ENCODE measurements at regions not wholly inside any gene's neighbourhood (a gene's known extent, or its start where the extent isn't known, plus 50 kb on each side); places are given as distances from the start of the nearest gene placed in this dataset.

DNA sequence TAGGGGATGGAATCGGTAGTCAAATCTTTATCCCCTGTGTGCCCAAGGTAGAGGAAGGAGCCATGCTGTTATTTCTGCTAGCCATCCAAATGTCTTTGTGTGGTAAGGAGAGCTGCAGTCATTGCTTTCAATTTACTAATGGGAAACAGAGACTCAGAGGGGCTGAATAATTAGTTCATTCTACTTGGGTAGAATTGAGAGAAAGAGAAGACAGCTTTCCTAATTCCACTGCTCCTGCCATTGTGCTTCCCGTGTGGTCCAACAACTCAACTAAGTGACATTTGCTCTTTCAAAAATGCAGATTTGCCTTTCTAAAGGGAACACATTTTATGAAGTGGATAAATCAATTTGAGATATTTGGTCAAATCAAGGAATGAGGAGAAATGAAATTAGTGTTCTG, 136.1 kb downstream of the AQP4 start:
- no peak for DNase-seq
- in situ Hi-C loops (cut with MboI; ENCODE audit: low sequenced_read_pairs in 4 of 4) (no loop called here), intact Hi-C loops (cut with DNase I; ENCODE audit: low total_unique reads) (no loop called here)
- Histone ChIP-seq H3K4me1 (no peaks in the 10 kb centered on the region), H3K27me3 (no peaks in the 10 kb centered on the region), H3K9me3 (no peaks in the 10 kb centered on the region), H3K27ac (no peak overlapping the region), H3K4me3 (no peak overlapping the region), H3K36me3 (no peaks in the 10 kb centered on the region)
- no peak for ATAC-seq
- TF ChIP-seq, protein P1, sequence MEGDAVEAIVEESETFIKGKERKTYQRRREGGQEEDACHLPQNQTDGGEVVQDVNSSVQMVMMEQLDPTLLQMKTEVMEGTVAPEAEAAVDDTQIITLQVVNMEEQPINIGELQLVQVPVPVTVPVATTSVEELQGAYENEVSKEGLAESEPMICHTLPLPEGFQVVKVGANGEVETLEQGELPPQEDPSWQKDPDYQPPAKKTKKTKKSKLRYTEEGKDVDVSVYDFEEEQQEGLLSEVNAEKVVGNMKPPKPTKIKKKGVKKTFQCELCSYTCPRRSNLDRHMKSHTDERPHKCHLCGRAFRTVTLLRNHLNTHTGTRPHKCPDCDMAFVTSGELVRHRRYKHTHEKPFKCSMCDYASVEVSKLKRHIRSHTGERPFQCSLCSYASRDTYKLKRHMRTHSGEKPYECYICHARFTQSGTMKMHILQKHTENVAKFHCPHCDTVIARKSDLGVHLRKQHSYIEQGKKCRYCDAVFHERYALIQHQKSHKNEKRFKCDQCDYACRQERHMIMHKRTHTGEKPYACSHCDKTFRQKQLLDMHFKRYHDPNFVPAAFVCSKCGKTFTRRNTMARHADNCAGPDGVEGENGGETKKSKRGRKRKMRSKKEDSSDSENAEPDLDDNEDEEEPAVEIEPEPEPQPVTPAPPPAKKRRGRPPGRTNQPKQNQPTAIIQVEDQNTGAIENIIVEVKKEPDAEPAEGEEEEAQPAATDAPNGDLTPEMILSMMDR (IDR thresholded peaks at IDR 0.05 in 4 of 5, conservative IDR thresholded peaks at IDR 0.05 in 1 of 5): no peak
- no peak for TF ChIP-seq POLR2A (IDR thresholded peaks at IDR 0.05)

DNA sequence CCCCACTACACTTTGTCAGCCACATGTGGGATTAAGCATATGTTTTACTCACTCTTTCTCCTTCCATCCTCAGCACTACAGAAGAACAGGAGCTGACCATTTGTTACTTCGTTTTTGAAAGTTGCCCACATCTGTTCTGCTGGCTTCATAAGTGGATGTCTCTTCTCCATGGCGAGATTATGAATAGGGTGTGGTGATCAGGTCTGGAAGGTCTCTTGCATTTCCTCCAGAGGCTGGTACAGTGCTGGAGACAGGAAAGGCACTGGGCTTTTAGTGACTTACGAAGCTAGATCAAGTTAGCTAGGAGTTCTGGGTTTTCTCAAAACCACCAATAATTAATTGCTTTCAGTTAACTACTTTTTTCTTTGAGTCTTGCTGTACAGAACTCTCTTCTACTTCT, 136.5 kb downstream of the AQP4 start:
- in situ Hi-C loops (cut with MboI; ENCODE audit: low sequenced_read_pairs in 4 of 4): no loop called here
- TF ChIP-seq POLR2A (IDR thresholded peaks at IDR 0.05): no peak
- TF ChIP-seq, protein P1 (IDR thresholded peaks at IDR 0.05 in 4 of 5, conservative IDR thresholded peaks at IDR 0.05 in 1 of 5): no peak
- Histone ChIP-seq H3K4me1 (no peaks in the 10 kb centered on the region), H3K4me3 (no peak overlapping the region), H3K9me3 (no peaks in the 10 kb centered on the region), H3K27ac (no peak overlapping the region), H3K27me3 (no peaks in the 10 kb centered on the region), H3K36me3 (no peaks in the 10 kb centered on the region)
- ATAC-seq (no peak), DNase-seq (no peak)
- intact Hi-C loops (cut with DNase I; ENCODE audit: low total_unique reads): no loop called here

DNA sequence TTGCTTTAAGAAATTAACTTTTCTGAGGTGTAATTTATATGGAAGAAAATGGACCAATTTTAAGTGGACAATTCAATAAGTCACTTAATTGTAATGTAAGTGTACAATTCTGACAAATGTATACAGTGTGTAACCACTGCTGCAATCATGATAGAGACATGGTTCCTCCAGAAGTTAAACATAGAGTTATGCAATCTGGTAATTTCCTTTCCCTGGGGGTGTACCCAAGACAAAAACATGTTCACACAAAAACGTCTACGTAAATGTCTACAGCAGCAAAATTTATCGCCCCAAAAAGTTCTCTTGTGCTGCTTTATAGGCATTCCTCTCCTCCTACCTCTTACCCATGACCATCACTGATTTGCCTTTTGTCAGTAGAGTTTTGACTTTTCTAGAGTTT, 141.5 kb downstream of the AQP4 start:
- H3K27ac ChIP-seq: no peak overlapping the region
- peaks cover 0 to 4% (median 0%) of the 10 kb centered on the region in 3 donors for H3K27me3 ChIP-seq
- H3K9me3 ChIP-seq: no peaks in the 10 kb centered on the region
- no peaks in the 10 kb centered on the region for H3K36me3 ChIP-seq
- ATAC-seq: no peak
- no peaks in the 10 kb centered on the region for H3K4me1 ChIP-seq
- TF ChIP-seq, protein P1 (IDR thresholded peaks at IDR 0.05 in 4 of 5, conservative IDR thresholded peaks at IDR 0.05 in 1 of 5): no peak
- no peak for TF ChIP-seq POLR2A (IDR thresholded peaks at IDR 0.05)
- no peak overlapping the region for H3K4me3 ChIP-seq
- intact Hi-C loops (cut with DNase I; ENCODE audit: low total_unique reads) (no loop called here), in situ Hi-C loops (cut with MboI; ENCODE audit: low sequenced_read_pairs in 4 of 4) (no loop called here)
- DNase-seq: no peak

DNA sequence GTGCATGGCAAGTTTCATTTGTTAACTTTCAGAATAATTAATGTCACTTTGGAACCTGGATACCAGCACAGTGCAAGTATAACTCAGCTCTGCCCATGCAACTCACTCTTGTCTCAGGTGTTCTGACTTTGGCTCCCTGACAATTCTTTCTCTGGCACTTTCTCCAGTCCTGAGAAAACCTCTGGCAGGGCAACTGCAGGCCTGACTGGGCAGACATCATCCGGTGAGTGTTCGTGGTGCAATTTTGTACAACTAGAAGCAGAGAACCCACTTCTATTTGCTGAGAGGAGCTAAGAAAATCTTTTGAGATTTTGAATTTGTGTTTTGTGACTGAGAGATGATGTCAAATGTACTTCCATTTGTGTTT, 143.0 kb downstream of the AQP4 start:
- intact Hi-C loops (cut with DNase I; ENCODE audit: low total_unique reads) (no loop called here), in situ Hi-C loops (cut with MboI; ENCODE audit: low sequenced_read_pairs in 4 of 4) (no loop called here)
- TF ChIP-seq POLR2A (IDR thresholded peaks at IDR 0.05): no peak
- TF ChIP-seq, protein P1 (IDR thresholded peaks at IDR 0.05 in 4 of 5, conservative IDR thresholded peaks at IDR 0.05 in 1 of 5): no peak
- H3K27me3 ChIP-seq: peaks cover 0 to 4% (median 0%) of the 10 kb centered on the region in 3 donors
- no peaks in the 10 kb centered on the region for H3K4me1 ChIP-seq
- H3K36me3 ChIP-seq: no peaks in the 10 kb centered on the region
- no peak overlapping the region for H3K4me3 ChIP-seq
- ATAC-seq: no peak
- no peak overlapping the region for H3K27ac ChIP-seq
- DNase-seq: no peak
- H3K9me3 ChIP-seq: no peaks in the 10 kb centered on the region

DNA sequence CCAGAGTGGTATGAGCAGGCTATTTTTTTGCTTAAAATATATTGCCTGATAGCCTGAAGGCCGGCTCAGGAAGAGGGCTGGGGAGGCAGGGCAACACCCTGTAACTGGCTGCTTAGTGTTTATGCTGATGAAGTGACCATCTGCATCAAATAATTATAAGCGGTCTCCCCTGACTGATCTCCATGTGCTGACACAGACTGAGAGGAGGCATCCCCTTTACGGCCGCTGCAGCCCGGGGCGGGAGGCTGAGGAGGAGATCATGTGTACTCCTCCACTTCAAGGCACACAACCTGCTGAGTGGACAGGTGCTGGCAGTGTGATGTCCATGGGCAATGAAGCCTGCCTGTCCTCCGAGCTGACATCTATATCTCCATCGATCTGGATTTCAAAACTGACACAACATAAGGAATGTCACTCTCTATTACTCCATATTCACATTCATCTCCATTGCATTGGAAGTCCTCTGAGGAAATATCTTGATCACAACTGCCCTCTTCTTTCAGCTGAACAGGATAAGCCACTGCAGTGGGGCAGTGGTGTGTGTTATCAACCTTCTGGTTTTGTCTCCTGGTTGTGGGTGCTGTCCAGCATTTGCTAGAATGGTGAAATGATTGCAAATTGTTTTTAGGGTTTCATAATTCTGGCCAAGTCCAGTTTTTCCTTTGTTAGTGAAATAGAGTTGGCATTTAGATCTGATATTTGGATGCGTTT, 143.5 kb downstream of the AQP4 start:
- Histone ChIP-seq H3K9me3 (no peaks in the 10 kb centered on the region), H3K36me3 (no peaks in the 10 kb centered on the region), H3K27me3 (peaks cover 0 to 4% (median 0%) of the 10 kb centered on the region in 3 donors), H3K27ac (no peak overlapping the region), H3K4me1 (no peaks in the 10 kb centered on the region), H3K4me3 (no peak overlapping the region)
- ATAC-seq (no peak), DNase-seq (no peak)
- TF ChIP-seq, protein P1 (IDR thresholded peaks at IDR 0.05 in 4 of 5, conservative IDR thresholded peaks at IDR 0.05 in 1 of 5): no peak
- no peak for TF ChIP-seq POLR2A (IDR thresholded peaks at IDR 0.05)
- intact Hi-C loops (cut with DNase I; ENCODE audit: low total_unique reads) (no loop called here), in situ Hi-C loops (cut with MboI; ENCODE audit: low sequenced_read_pairs in 4 of 4) (no loop called here)

Data from gastrocnemius medialis (tissue), 4 donors.